K562 (cell line): ENCODE measurements at regions not wholly inside any gene's neighbourhood (a gene's known extent, or its start where the extent isn't known, plus 50 kb on each side); places are given as distances from the start of the nearest gene placed in this dataset.

ENCODE experiments used
- ATAC-seq: fragments of 200-7000 bp; cut with Tn5 transposase; 3 replicates; pipeline ENCODE4 v1.9.1; 2020; ENCODE audit warnings: moderate library complexity
- BruUV-seq: library from RNA; stranded (reverse); fragments of 400-500 nt; replicated peaks from 2 replicates; lab custom pipeline; 2021; lab: Mats Ljungman, UMichigan
- CTCF ChIA-PET: fragments of 300-600 bp; formaldehyde crosslinking; extraction: SDS; loops from one replicate; lab custom pipeline; 2021; ENCODE audit warnings: low intra/inter-chr PET ratio; lab: Yijun Ruan, JAX
- POLR2A ChIA-PET: fragments of 300-600, 350-650 bp; sonication (Branson Sonifier 250); formaldehyde crosslinking; extraction: SDS; loops from one replicate; lab custom pipeline; 2021; ENCODE audit warnings: antibody characterized with exemption, inconsistent platforms; lab: Yijun Ruan, JAX
- DNase-seq, 4 experiments: peaks; one replicate each; pipeline versions ENCODE4 v3.0.0 to v3.0.0-alpha.2; 2011 to 2018; ENCODE audit warnings: low spot score in 3 of 4, mixed read lengths in 3 of 4; ENCODE audit errors: extremely low read depth in 1 of 4
- FAIRE-seq: peaks from 2 replicates; lab custom pipeline; 2011; peaks lifted over from hg19 to GRCh38; lab: Jason Lieb, UNC
- H2AFZ ChIP-seq: 2 replicates; pipeline ENCODE4 v1.6.0; 2011; ENCODE audit warnings: low read depth, low read length, control low read depth, inconsistent platforms
- H3K27ac ChIP-seq: fragments of 200-600 bp; 3 replicates; pipeline ENCODE4 v1.8.0; 2011; ENCODE audit warnings: low read depth, mild to moderate bottlenecking, control low read depth, inconsistent platforms, low read length, moderate library complexity, mixed read lengths; ENCODE audit errors: extremely low read depth
- H3K27me3 ChIP-seq, 2 experiments: fragments of 300-600 bp in 1 of 2; 2 replicates in 1 of 2; 3 replicates in 1 of 2; pipeline versions ENCODE4 v1.6.0 to v1.8.0; 2011; ENCODE audit warnings: inconsistent platforms in 2 of 2, low read length in 2 of 2, mild to moderate bottlenecking in 1 of 2, mixed read lengths in 1 of 2, moderate library complexity in 1 of 2; ENCODE audit not compliant: control insufficient read depth in 2 of 2, insufficient read depth in 2 of 2
- H3K36me3 ChIP-seq: fragments of 300-600 bp; 3 replicates; pipeline ENCODE4 v1.8.0; 2011; ENCODE audit warnings: mild to moderate bottlenecking, low read length, inconsistent platforms; ENCODE audit not compliant: control insufficient read depth, insufficient read depth
- H3K4me1 ChIP-seq, 2 experiments: fragments of 200-600 bp in 1 of 2; replicated peaks in 1 of 2; 2 replicates in 1 of 2; 3 replicates in 1 of 2; pipeline versions ENCODE4 v1.5.1 to v1.8.0; 2011; ENCODE audit warnings: inconsistent platforms in 2 of 2, low read length in 2 of 2, mild to moderate bottlenecking in 1 of 2, mixed read lengths in 1 of 2, moderate library complexity in 1 of 2; ENCODE audit not compliant: control insufficient read depth in 2 of 2, insufficient read depth in 2 of 2
- H3K4me2 ChIP-seq: 2 replicates; pipeline ENCODE4 v1.6.1; 2011; ENCODE audit warnings: low read length, control low read depth, inconsistent platforms, mixed read lengths; ENCODE audit not compliant: insufficient read depth
- H3K4me3 ChIP-seq: fragments of 200-600 bp; sonication (generic), shearing (Covaris generic); 2 replicates; pipeline ENCODE4 v1.5.1; 2016; ENCODE audit warnings: control low read depth, inconsistent platforms
- H3K79me2 ChIP-seq: fragments of 200-600 bp; 3 replicates; pipeline ENCODE4 v1.8.0; 2011; ENCODE audit warnings: low read length, inconsistent platforms; ENCODE audit not compliant: control insufficient read depth, insufficient read depth
- H3K9ac ChIP-seq, 2 experiments: 2 replicates each; pipeline versions ENCODE4 v1.6.0 to v1.6.1; 2011; ENCODE audit warnings: low read depth in 2 of 2, low read length in 2 of 2, control low read depth in 1 of 2, inconsistent platforms in 1 of 2, mild to moderate bottlenecking in 1 of 2, mixed read lengths in 1 of 2; ENCODE audit not compliant: insufficient read depth in 1 of 2
- H3K9me1 ChIP-seq: one replicate; pipeline ENCODE4 v1.6.0; 2011; ENCODE audit warnings: inconsistent platforms, mild to moderate bottlenecking, low read length, moderate library complexity; ENCODE audit not compliant: control insufficient read depth, insufficient read depth
- H3K9me3 ChIP-seq: replicated peaks from 2 replicates; pipeline ENCODE4 v1.5.1; 2011; ENCODE audit warnings: low read depth, low read length, inconsistent platforms; ENCODE audit not compliant: control insufficient read depth, insufficient read depth
- H4K20me1 ChIP-seq: replicated peaks from 2 replicates; pipeline ENCODE4 v1.6.1; 2011; ENCODE audit warnings: low read length, inconsistent platforms, mixed read lengths; ENCODE audit not compliant: control insufficient read depth, insufficient read depth
- ARNT ChIP-seq, 2 experiments: fragments of 450-650 bp; IDR thresholded peaks; 2 replicates each; pipeline ENCODE4 v1.6.1; 2016; ENCODE audit warnings: mild to moderate bottlenecking in 1 of 2
- CHD1 ChIP-seq: fragments of 200-600 bp; sonication (generic); IDR thresholded peaks from one replicate; pipeline ENCODE4 v1.6.1; 2012; ENCODE audit warnings: mild to moderate bottlenecking, moderate library complexity, low read length, inconsistent platforms
- CSDE1 ChIP-seq, 2 experiments: fragments of 450-650 bp; IDR thresholded peaks; 2 replicates each; pipeline ENCODE4 v1.6.1; 2016; ENCODE audit warnings: mild to moderate bottlenecking in 1 of 2
- KLF10 ChIP-seq: fragments of 250-450 bp; sonication (Bioruptor Pico); IDR thresholded peaks from 2 replicates; pipeline ENCODE4 v1.6.1; 2021; ENCODE audit warnings: matching md5 sums
- RB1 ChIP-seq: fragments of 450-650 bp; IDR thresholded peaks from 2 replicates; pipeline ENCODE4 v1.6.1; 2017; ENCODE audit warnings: low read depth, mild to moderate bottlenecking
- ZNF24 ChIP-seq: fragments of 450-650 bp; IDR thresholded peaks from 2 replicates; pipeline ENCODE4 v1.6.1; 2016
- ZNF764 ChIP-seq: fragments of 250-450 bp; sonication (Bioruptor Pico); IDR thresholded peaks from 2 replicates; pipeline ENCODE4 v1.4.0; 2020; ENCODE audit warnings: low read depth, mild to moderate bottlenecking, moderate library complexity
- WGBS: fragments of 100-300 bp; shearing (Covaris generic); methylation state at CpG from one replicate; pipeline ENCODE4 v1.1.6; 2016; ENCODE audit warnings: low coverage, mixed read lengths; ENCODE audit not compliant: insufficient coverage; ENCODE audit errors: missing lambda C conversion rate; 5-methylcytosine and 5-hydroxymethylcytosine counted together
- in situ Hi-C: fragments of 300-500 bp; cut with MboI; formaldehyde crosslinking; loops from 4 replicates; pipeline ENCODE4 v1.15.0; 2018; ENCODE audit warnings: inconsistent platforms, mixed read lengths
- intact Hi-C: fragments of 100-400 bp; cut with micrococcal nuclease; formaldehyde crosslinking; loops from 2 replicates; pipeline ENCODE4 v1.14.2; 2022
- TF ChIP-seq, protein P1 (sequence below): sonication (generic); formaldehyde crosslinking; IDR thresholded peaks from 2 replicates; pipeline ENCODE4 v1.8.1; 2023; ENCODE audit warnings: missing genetic modification reagents, mild to moderate bottlenecking, borderline replicate concordance
- TF ChIP-seq, protein P2 (sequence below), 2 experiments: fragments of 450-650 bp; conservative IDR thresholded peaks; 2 replicates each; pipeline ENCODE4 v1.6.1; 2017; ENCODE audit warnings: mild to moderate bottlenecking in 2 of 2, moderate library complexity in 2 of 2
- TF ChIP-seq, protein P3 (sequence below): fragments of 450-650 bp; formaldehyde crosslinking; IDR thresholded peaks from 2 replicates; pipeline ENCODE4 v1.4.0; 2020; ENCODE audit warnings: mild to moderate bottlenecking, moderate library complexity
- TF ChIP-seq, protein P4 (sequence below): fragments of 250-450 bp; sonication (Bioruptor Pico); IDR thresholded peaks from 2 replicates; pipeline ENCODE4 v1.8.0; 2022; ENCODE audit warnings: inconsistent platforms
- TF ChIP-seq, protein P5 (sequence below): fragments of 250-450 bp; sonication (Bioruptor Pico); IDR thresholded peaks from 2 replicates; pipeline ENCODE4 v1.8.0; 2021; ENCODE audit warnings: borderline replicate concordance, mild to moderate bottlenecking, moderate library complexity; ENCODE audit not compliant: poor library complexity, severe bottlenecking

- TF ChIP-seq CHD1, result no peak
- TF ChIP-seq CSDE1 (IDR thresholded peaks at IDR 0.05), result no peak
Observed at GRCh38 chr5:111998871-111999270, 241.9 kb upstream of the NREP start (continued).

GRCh38 chr5:111997711-111998110 lies 240.7 kb upstream of the NREP start:
- DNase-seq (no peak), ATAC-seq (no peak), FAIRE-seq (no peak)
- no TSS peak for BruUV-seq
- peaks cover 5% of the 10 kb centered on the region; the same call in 1 of the 2 replicates for H3K9me3 ChIP-seq
- H3K4me1 ChIP-seq, result no peaks in the 10 kb centered on the region
- no peak overlapping the region for H2AFZ ChIP-seq
- CTCF ChIA-PET, result no interaction called here
- H3K79me2 ChIP-seq, result no peaks in the 10 kb centered on the region
- no peak overlapping the region for H3K4me2 ChIP-seq
- H3K36me3 ChIP-seq, result no peaks in the 10 kb centered on the region
- in situ Hi-C loops (no loop called here), intact Hi-C loops (no loop called here)
- H3K4me3 ChIP-seq, result no peak overlapping the region
- WGBS, result 0% methylated on average over 3 of the region's 3 CpGs
- POLR2A ChIA-PET, result no interaction called here
- H3K27me3 ChIP-seq, result no peaks in the 10 kb centered on the region
- H3K9ac ChIP-seq, result no peak overlapping the region
- no peaks in the 10 kb centered on the region for H3K9me1 ChIP-seq
- H4K20me1 ChIP-seq, result no peaks in the 10 kb centered on the region
- H3K27ac ChIP-seq, result no peak overlapping the region
- TF ChIP-seq, protein P1, sequence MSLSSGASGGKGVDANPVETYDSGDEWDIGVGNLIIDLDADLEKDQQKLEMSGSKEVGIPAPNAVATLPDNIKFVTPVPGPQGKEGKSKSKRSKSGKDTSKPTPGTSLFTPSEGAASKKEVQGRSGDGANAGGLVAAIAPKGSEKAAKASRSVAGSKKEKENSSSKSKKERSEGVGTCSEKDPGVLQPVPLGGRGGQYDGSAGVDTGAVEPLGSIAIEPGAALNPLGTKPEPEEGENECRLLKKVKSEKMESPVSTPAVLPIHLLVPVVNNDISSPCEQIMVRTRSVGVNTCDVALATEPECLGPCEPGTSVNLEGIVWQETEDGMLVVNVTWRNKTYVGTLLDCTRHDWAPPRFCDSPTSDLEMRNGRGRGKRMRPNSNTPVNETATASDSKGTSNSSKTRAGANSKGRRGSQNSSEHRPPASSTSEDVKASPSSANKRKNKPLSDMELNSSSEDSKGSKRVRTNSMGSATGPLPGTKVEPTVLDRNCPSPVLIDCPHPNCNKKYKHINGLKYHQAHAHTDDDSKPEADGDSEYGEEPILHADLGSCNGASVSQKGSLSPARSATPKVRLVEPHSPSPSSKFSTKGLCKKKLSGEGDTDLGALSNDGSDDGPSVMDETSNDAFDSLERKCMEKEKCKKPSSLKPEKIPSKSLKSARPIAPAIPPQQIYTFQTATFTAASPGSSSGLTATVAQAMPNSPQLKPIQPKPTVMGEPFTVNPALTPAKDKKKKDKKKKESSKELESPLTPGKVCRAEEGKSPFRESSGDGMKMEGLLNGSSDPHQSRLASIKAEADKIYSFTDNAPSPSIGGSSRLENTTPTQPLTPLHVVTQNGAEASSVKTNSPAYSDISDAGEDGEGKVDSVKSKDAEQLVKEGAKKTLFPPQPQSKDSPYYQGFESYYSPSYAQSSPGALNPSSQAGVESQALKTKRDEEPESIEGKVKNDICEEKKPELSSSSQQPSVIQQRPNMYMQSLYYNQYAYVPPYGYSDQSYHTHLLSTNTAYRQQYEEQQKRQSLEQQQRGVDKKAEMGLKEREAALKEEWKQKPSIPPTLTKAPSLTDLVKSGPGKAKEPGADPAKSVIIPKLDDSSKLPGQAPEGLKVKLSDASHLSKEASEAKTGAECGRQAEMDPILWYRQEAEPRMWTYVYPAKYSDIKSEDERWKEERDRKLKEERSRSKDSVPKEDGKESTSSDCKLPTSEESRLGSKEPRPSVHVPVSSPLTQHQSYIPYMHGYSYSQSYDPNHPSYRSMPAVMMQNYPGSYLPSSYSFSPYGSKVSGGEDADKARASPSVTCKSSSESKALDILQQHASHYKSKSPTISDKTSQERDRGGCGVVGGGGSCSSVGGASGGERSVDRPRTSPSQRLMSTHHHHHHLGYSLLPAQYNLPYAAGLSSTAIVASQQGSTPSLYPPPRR (CRISPR knock-in tag), result no peak
- TF ChIP-seq ZNF24 (no peak), KLF10 (CRISPR knock-in tag) (no peak), ARNT (IDR thresholded peaks at IDR 0.05) (no peak), ZNF764 (CRISPR knock-in tag) (no peak), RB1 (no peak)
- TF ChIP-seq, protein P2, sequence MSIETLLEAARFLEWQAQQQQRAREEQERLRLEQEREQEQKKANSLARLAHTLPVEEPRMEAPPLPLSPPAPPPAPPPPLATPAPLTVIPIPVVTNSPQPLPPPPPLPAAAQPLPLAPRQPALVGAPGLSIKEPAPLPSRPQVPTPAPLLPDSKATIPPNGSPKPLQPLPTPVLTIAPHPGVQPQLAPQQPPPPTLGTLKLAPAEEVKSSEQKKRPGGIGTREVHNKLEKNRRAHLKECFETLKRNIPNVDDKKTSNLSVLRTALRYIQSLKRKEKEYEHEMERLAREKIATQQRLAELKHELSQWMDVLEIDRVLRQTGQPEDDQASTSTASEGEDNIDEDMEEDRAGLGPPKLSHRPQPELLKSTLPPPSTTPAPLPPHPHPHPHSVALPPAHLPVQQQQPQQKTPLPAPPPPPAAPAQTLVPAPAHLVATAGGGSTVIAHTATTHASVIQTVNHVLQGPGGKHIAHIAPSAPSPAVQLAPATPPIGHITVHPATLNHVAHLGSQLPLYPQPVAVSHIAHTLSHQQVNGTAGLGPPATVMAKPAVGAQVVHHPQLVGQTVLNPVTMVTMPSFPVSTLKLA (conservative IDR thresholded peaks at IDR 0.05), result no peak
- TF ChIP-seq, protein P3, sequence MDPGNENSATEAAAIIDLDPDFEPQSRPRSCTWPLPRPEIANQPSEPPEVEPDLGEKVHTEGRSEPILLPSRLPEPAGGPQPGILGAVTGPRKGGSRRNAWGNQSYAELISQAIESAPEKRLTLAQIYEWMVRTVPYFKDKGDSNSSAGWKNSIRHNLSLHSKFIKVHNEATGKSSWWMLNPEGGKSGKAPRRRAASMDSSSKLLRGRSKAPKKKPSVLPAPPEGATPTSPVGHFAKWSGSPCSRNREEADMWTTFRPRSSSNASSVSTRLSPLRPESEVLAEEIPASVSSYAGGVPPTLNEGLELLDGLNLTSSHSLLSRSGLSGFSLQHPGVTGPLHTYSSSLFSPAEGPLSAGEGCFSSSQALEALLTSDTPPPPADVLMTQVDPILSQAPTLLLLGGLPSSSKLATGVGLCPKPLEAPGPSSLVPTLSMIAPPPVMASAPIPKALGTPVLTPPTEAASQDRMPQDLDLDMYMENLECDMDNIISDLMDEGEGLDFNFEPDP (CRISPR knock-in tag), result no peak
- TF ChIP-seq, protein P4, sequence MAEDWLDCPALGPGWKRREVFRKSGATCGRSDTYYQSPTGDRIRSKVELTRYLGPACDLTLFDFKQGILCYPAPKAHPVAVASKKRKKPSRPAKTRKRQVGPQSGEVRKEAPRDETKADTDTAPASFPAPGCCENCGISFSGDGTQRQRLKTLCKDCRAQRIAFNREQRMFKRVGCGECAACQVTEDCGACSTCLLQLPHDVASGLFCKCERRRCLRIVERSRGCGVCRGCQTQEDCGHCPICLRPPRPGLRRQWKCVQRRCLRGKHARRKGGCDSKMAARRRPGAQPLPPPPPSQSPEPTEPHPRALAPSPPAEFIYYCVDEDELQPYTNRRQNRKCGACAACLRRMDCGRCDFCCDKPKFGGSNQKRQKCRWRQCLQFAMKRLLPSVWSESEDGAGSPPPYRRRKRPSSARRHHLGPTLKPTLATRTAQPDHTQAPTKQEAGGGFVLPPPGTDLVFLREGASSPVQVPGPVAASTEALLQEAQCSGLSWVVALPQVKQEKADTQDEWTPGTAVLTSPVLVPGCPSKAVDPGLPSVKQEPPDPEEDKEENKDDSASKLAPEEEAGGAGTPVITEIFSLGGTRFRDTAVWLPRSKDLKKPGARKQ (CRISPR knock-in tag), result no peak
- TF ChIP-seq, protein P5, sequence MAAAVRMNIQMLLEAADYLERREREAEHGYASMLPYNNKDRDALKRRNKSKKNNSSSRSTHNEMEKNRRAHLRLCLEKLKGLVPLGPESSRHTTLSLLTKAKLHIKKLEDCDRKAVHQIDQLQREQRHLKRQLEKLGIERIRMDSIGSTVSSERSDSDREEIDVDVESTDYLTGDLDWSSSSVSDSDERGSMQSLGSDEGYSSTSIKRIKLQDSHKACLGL (CRISPR knock-in tag), result no peak
